ENCODE measurements at regions not wholly inside any gene's neighbourhood (a gene's known extent, or its start where the extent isn't known, plus 50 kb on each side); places are given as distances from the start of the nearest gene placed in this dataset.

DNA sequence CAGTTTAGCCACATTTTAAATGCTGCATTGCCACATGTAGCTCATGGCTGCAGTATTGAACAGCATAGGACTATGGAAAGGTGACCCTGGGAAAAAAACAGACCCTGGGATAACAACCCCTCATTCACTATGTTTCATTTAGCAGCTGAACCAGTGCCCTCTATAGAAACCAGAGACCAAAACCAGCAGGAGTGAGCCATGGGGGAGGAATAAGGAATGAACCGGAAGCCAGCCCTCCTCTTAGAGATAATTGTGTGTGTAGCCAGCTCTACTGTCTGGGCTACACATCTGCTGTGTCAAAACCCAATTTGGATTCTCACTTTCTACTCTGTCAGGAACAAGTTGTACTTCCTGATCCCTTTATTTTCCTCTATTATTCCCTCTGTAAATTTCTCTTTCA is 158.5 kb upstream of the S100G start:
- no peak for TF ChIP-seq CTCF (conservative IDR thresholded peaks at IDR 0.05; ENCODE audit: low read depth, low read length)
- H3K4me3 ChIP-seq (ENCODE audit: low read length) = no peak overlapping the region
- no peak for DNase-seq (ENCODE audit: low read depth)

- TF ChIP-seq CTCF (conservative IDR thresholded peaks at IDR 0.05; ENCODE audit: low read depth, low read length) = no peak
- no peak overlapping the region for H3K4me3 ChIP-seq (ENCODE audit: low read length)
- no peak for DNase-seq (ENCODE audit: low read depth)
These were observed 153.8 kb upstream of the S100G start for GRCh38 chrX:16496175-16496574.

DNA sequence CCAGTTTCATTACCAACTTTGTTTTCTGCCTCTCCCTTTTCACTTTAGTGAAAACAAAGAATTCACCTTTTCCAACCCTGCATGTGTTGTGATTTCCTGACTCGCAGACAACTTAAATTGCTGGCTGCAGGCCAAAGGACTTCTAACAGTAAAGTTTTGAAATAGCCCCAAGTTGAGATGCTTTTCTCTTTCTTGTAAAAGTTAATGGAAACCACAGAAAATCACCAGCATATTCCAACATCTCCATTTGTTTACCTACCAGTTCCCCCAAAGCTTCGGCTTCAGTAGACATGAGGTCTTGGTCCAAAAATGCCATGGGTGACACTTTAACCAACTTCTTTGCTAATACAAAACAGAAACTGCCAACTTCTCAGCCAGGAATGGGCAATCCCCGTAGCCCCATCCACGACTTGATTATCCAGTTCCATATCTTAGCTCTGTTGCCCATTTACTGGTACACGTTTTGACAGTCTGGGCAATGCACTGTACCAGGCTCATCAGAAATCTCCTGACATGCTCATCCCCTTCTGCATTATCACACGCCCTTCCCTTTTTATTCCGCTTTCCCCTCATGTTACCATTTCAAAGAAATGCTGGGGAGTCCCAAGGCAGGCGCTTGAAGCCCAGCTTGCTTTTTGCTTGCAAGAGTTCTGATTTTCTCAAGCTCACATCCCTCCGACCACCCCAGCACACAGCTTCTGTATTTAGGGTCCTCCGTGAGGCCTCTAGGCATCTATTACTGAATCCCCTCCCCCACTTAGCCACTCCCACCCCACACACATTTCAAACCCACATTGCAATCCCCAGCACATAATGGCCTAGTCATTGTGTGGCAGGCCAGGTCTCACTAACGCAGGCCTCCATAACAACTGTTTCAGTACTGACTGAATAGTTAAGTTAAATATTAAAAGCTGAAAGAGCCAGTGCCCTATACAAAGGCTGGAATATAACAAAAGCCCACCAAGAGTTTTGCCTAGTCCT is 137.9 kb upstream of the S100G start:
- peak; percentile 4 for DNase-seq (ENCODE audit: low read depth)
- H3K4me3 ChIP-seq (ENCODE audit: low read length) = no peak overlapping the region
- TF ChIP-seq CTCF (conservative IDR thresholded peaks at IDR 0.05; ENCODE audit: low read depth, low read length) = no peak

DNA sequence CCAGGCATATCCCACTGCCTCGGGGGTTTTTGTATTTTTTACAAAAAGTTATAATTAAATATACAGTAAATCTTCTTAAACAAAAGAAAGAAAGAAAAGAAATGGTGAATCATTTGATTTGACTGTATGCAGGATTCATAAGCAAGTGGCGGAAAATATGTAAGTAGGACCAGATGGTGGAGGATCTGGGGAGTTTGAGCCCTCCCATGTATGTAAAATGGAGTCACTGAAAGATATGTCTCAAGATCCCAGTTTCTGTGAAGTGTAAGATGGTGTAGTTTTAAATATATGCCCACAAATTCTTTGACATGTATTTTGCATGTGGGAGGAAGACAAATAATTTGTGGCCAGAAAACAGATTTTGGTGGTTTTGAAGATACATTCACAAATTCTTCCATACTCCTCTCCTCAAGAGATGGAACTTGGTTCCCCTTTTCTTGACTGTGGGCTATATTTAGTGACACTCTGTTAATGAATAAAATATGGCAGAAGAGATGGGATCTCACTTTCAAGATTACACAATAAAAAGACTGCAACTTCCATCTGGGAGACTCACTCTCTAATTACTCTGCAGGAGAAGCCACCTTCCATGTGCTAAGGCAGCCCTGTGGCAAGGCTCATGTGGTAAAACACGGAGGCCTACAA is 133.6 kb upstream of the S100G start:
- H3K4me3 ChIP-seq (ENCODE audit: low read length) = no peak overlapping the region
- TF ChIP-seq CTCF (conservative IDR thresholded peaks at IDR 0.05; ENCODE audit: low read depth, low read length) = no peak
- DNase-seq (ENCODE audit: low read depth) = no peak

DNA sequence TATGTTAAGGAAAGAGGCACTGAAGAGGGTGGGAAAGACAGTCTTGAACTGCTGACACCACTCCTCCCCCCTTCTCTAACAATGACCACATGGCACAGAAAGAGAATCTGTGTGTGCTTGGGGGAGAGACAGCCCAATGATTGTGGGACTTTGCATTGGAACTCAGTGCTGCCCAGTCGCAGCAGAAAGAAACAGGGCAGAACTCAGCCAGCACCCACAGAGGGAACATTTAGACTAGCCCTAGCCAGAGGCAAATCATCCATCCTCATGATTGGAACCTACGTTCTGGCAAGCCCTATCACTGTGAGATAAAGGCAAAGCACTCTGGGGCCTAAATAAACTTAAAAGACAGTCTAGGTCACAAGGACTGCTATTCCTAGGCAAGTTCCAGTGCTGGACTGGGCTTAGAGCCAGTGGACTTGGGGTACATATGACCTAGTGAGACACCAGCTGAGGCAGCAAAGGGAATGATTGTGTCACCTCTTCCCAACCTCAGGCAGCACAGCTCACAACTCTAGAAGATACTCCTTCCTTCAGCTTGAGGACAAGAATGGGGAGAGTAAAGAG is 132.8 kb upstream of the S100G start:
- TF ChIP-seq CTCF (conservative IDR thresholded peaks at IDR 0.05; ENCODE audit: low read depth, low read length) = no peak
- no peak overlapping the region for H3K4me3 ChIP-seq (ENCODE audit: low read length)
- no peak for DNase-seq (ENCODE audit: low read depth)

DNA sequence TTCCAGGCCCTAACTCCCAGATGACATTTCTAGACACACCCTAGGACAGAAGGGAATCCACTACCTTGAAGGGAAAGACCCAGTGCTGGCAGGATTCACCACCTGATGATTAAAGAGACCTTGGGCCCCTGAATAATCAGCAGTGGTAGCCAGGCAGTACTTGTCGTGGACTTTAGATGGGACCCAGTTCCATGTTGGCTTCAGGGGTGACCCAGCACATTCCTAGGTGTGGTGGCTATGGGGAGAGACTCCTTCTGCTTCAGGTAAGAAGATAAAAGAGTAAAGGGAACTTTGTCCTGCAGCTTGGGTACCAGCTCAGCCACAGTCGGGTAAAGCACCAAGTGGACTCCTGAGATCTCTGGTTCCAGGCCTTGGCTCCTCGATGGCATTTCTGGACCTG is 131.8 kb upstream of the S100G start:
- no peak for TF ChIP-seq CTCF (conservative IDR thresholded peaks at IDR 0.05; ENCODE audit: low read depth, low read length)
- DNase-seq (ENCODE audit: low read depth) = no peak
- H3K4me3 ChIP-seq (ENCODE audit: low read length) = no peak overlapping the region
